ENCODE measurements at regions not wholly inside any gene's neighbourhood (a gene's known extent, or its start where the extent isn't known, plus 50 kb on each side); places are given as distances from the start of the nearest gene placed in this dataset.

DNA sequence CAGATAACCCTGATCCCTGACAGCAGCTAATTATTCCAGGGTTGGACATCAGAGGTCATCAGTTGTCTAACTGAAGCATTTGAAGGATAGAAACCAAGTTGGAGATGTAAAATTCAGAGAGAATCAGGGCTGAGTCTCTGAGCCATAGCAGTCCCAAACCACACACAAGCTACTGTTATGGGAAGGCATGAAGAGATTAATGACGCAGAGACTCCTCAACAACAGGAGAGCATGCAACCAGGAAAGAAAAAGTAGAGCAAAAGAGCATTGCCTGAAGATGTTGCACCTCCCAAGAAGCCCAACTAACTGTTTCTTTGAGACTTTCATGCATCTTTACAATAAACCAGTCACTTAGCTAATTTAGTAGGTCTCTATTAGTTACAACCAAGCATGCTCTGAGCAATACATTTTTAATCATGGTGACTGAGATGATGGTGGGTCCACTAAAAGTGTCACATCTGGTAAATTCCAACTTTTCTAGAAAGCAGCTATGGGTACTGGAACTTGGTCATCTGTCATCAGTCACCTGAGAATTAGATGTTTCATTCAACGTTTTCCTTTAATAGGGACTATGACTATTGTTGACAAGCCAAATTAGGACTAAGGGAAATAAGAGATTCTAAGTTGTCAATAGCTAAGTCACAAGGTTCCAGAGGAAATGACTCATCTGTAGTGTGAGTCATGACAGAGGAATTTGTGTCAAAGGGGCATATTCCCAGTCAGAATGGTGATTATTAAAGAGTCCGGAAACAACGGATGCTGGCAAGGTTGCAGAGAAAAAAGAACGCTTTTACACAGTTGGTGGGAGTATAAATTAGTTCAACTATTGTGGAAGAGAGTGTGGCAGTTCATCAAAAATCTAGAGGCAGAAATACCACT, 239.8 kb downstream of the CHD9NB start:
- intact Hi-C loops (cut with DNase I): no loop called here
- DNase-seq (ENCODE audit: low spot score): no peak

- DNase-seq (ENCODE audit: low spot score): no peak
- intact Hi-C loops (cut with DNase I): no loop called here
Observed at GRCh38 chr16:52805559-52806168, 247.0 kb downstream of the CHD9NB start.

- DNase-seq (ENCODE audit: low spot score): no peak
- intact Hi-C loops (cut with DNase I): no loop called here
Observed at GRCh38 chr16:52800432-52800831, 252.3 kb downstream of the CHD9NB start.

GRCh38 chr16:52799149-52799548, 252.2 kb upstream of the TOX3 start:
- intact Hi-C loops (cut with DNase I): no loop called here
- no peak for DNase-seq (ENCODE audit: low spot score)

DNA sequence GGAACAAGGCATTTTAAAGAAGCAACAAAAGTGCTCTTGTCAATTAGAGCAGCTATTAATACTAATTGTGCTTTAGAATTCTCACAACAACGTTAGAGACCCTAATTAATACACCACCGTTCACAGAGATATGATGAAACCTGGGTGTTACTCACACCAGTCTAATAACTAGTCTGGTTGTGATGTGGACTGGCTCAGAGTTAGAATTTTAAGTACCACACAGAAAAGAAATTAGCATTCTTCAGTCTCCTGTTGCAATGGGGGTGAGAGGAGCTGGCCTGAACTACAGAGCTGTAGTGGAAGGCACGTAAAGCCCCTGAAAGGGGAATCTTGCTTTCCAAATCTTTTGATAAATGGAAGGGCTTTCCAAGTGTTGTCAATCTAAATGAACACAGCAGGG, 240.8 kb upstream of the TOX3 start:
- intact Hi-C loops (cut with DNase I): no loop called here
- no peak for DNase-seq (ENCODE audit: low spot score)

GRCh38 chr16:52786091-52786490, 239.1 kb upstream of the TOX3 start:
- no peak for DNase-seq (ENCODE audit: low spot score)
- intact Hi-C loops (cut with DNase I): no loop called here

DNA sequence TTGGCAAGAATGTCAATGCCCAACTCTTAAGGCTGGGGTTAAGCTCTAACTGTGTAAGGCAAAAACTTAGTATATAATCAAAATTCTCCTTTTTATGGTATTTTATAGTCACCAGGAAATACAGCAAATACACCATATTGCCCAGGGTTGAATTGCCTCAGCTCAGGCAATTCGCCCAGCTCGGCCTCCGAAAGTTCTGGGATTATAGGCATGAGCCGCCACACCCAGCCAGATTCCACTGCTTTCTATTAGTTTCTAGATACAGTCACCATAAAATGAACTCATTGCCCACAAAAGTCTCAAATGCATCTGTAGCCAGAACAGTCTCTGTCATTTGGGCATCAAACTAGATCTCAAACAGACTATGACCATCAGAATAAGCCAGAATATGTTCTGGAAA, 238.7 kb upstream of the TOX3 start:
- no peak for DNase-seq (ENCODE audit: low spot score)
- intact Hi-C loops (cut with DNase I): no loop called here

DNA sequence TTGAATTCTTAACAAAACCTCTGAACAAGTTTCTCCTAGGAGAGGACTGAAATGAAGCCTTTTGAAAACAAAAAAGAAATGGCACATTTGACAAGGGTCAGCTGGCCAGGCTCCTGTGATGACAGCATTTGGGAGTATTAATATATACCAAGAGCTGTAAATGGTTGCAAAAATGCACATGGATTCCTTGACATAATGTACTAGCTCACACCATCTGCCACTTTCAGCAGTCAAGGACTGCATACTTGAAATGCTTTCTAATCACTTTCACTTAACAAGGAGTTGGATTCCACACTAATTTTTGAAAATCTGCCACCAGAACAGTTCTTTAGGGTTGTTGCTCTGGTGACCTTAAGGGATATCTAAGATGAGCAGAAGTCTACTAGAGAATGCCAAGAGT, 236.7 kb upstream of the TOX3 start:
- no peak for DNase-seq (ENCODE audit: low spot score)
- intact Hi-C loops (cut with DNase I): no loop called here

GRCh38 chr16:52781005-52781630, 234.2 kb upstream of the TOX3 start:
- intact Hi-C loops (cut with DNase I): no loop called here
- no peak for DNase-seq (ENCODE audit: low spot score)

- intact Hi-C loops (cut with DNase I): no loop called here
- DNase-seq (ENCODE audit: low spot score): no peak
Observed at GRCh38 chr16:52773026-52773425, 226.1 kb upstream of the TOX3 start.

DNA sequence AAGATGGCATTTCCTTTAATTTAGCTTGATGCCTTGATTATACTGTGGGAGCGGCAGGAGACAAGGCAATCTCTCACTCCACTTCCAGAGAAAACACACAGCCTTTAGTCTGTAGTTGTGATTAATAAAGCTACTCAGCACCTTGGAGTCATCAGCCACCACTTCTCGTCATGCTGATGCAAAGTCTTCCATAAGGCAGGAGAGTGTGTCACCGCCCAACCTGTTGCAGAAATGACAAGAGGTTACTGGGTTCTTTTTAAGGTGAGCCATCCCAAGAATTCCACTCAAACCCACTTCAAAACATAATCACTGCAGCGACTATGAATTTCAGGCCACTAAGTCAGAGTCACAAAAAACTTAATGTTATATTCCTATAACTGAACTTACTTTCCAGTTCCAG, 223.9 kb upstream of the TOX3 start:
- intact Hi-C loops (cut with DNase I): no loop called here
- DNase-seq (ENCODE audit: low spot score): no peak

- intact Hi-C loops (cut with DNase I): no loop called here
- no peak for DNase-seq (ENCODE audit: low spot score)
Observed at GRCh38 chr16:52758473-52758855, 211.5 kb upstream of the TOX3 start.

GRCh38 chr16:52757746-52758472, 211.0 kb upstream of the TOX3 start:
- no peak for DNase-seq (ENCODE audit: low spot score)
- intact Hi-C loops (cut with DNase I): no loop called here

GRCh38 chr16:52756812-52757517, 210.0 kb upstream of the TOX3 start:
- intact Hi-C loops (cut with DNase I): no loop called here
- DNase-seq (ENCODE audit: low spot score): no peak

GRCh38 chr16:52755396-52755795, 208.5 kb upstream of the TOX3 start:
- DNase-seq (ENCODE audit: low spot score): no peak
- intact Hi-C loops (cut with DNase I): no loop called here

DNA sequence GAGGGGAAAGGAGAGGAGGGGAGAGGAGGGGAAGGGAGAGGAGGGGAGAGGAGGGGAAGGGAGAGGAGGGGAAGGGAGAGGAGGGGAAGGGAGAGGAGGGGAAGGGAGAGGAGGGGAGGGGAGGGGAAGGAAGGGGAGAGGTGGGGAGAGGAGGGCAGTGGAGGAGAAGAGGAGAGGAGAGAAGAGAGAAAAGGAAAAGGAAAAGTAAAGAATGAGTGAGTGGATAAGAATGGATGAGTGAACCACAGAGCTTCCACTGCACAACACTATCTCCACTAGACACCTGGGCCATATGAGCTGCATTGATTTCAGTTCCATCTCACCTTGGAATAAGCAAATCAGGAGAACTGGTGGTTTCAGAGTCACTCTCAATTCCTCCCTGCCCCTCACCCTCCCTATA, 204.1 kb upstream of the TOX3 start:
- no peak for DNase-seq (ENCODE audit: low spot score)
- intact Hi-C loops (cut with DNase I): no loop called here

GRCh38 chr16:52748741-52749140, 201.8 kb upstream of the TOX3 start:
- intact Hi-C loops (cut with DNase I): no loop called here
- no peak for DNase-seq (ENCODE audit: low spot score)

GRCh38 chr16:52747088-52747595, 200.2 kb upstream of the TOX3 start:
- DNase-seq (ENCODE audit: low spot score): no peak
- intact Hi-C loops (cut with DNase I): no loop called here

- DNase-seq (ENCODE audit: low spot score): no peak
- intact Hi-C loops (cut with DNase I): no loop called here
Observed at GRCh38 chr16:52743707-52744106, 196.8 kb upstream of the TOX3 start.
